GM12891 (cell line): ENCODE measurements at regions not wholly inside any gene's neighbourhood (a gene's known extent, or its start where the extent isn't known, plus 50 kb on each side); places are given as distances from the start of the nearest gene placed in this dataset.

Source experiments
- PAX5 ChIP-seq: IDR thresholded peaks from 2 replicates; pipeline ENCODE4 v1.6.1; 2011; ENCODE audit warnings: low read length, moderate library complexity, mild to moderate bottlenecking; ENCODE audit not compliant: insufficient read depth, severe bottlenecking
- POLR2A ChIP-seq: IDR thresholded peaks from 2 replicates; pipeline ENCODE4 v1.6.1; 2011; ENCODE audit warnings: low read depth, low read length, control low read depth
- POLR2AphosphoS5 ChIP-seq: IDR thresholded peaks from 2 replicates; pipeline ENCODE4 v1.6.1; 2011; ENCODE audit warnings: low read depth, low read length, control low read depth
- SPI1 ChIP-seq: IDR thresholded peaks from 2 replicates; pipeline ENCODE4 v1.6.1; 2011; ENCODE audit warnings: low read depth, low read length, control low read depth
- TAF1 ChIP-seq: IDR thresholded peaks from 2 replicates; pipeline ENCODE4 v1.6.1; 2011; ENCODE audit warnings: low read depth, low read length, control low read depth

DNA sequence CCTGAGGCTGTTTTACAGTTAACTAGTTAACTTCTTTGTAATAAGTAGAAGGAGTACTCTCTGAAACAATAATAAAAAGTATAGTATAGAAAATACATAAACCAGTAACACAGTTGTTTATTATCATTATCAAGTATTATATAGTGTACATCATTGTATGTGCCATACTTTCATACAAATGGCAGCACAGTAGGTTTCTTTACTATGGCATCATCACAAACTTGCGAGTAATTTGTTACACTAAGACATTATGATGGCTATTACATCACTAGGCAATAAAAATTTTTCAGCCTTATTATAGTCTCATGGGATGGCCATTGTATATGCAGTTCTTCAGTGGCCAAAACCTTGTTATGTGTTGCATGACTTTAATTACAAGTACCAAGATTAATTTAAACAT, 1376.5 kb upstream of the ADGRL2 start:
- TF ChIP-seq POLR2A (no peak), POLR2AphosphoS5 (no peak), PAX5 (no peak), TAF1 (no peak), SPI1 (no peak)
